ENCODE measurements at regions not wholly inside any gene's neighbourhood (a gene's known extent, or its start where the extent isn't known, plus 50 kb on each side); places are given as distances from the start of the nearest gene placed in this dataset.
"Not testable (repeated sequence)": the region's sequence is repeated elsewhere in the genome, so short reads cannot be mapped to it uniquely, and the experiment has no call there.

- not testable (repeated sequence) for TF ChIP-seq CTCF (conservative IDR thresholded peaks at IDR 0.05); EZH2 (IDR thresholded peaks at IDR 0.05; ENCODE audit: low read depth)
These were observed 301.4 kb downstream of the SLITRK2 start for GRCh38 chrX:146119074-146119473.

Data from PC-9 (cell line).